ENCODE measurements at regions not wholly inside any gene's neighbourhood (a gene's known extent, or its start where the extent isn't known, plus 50 kb on each side); places are given as distances from the start of the nearest gene placed in this dataset.

GRCh38 chr1:232244426-232244825 is 385.5 kb downstream of the SIPA1L2 start:
- Histone ChIP-seq H3K4me3 (ENCODE audit: low read depth in 1 of 5, low read length in 5 of 5) (no peak overlapping the region), H3K36me3 (ENCODE audit: control insufficient read depth in 5 of 5, insufficient read depth in 5 of 5, low read length in 5 of 5) (no peaks in the 10 kb centered on the region), H3K27me3 (ENCODE audit: control insufficient read depth in 5 of 5, insufficient read depth in 4 of 5, low read length in 5 of 5) (peaks cover 0 to 4% (median 0%) of the 10 kb centered on the region in 5 donors), H3K9me3 (ENCODE audit: control insufficient read depth in 5 of 5, low read length in 5 of 5) (peaks cover 0 to 6% (median 0%) of the 10 kb centered on the region in 5 donors), H3K27ac (ENCODE audit: low read depth, low read length) (no peak overlapping the region), H3K9ac (ENCODE audit: low read length in 5 of 5) (no peak overlapping the region), H3K4me1 (ENCODE audit: control insufficient read depth in 5 of 5, insufficient read depth in 5 of 5, low read length in 5 of 5) (no peaks in the 10 kb centered on the region)

- Histone ChIP-seq H3K27ac (ENCODE audit: low read depth, low read length) (no peak overlapping the region), H3K9ac (ENCODE audit: low read length in 5 of 5) (no peak overlapping the region), H3K4me1 (ENCODE audit: control insufficient read depth in 5 of 5, insufficient read depth in 5 of 5, low read length in 5 of 5) (no peaks in the 10 kb centered on the region), H3K27me3 (ENCODE audit: control insufficient read depth in 5 of 5, insufficient read depth in 4 of 5, low read length in 5 of 5) (no peaks in the 10 kb centered on the region), H3K9me3 (ENCODE audit: control insufficient read depth in 5 of 5, low read length in 5 of 5) (peaks cover 0 to 8% (median 6%) of the 10 kb centered on the region in 5 donors), H3K36me3 (ENCODE audit: control insufficient read depth in 5 of 5, insufficient read depth in 5 of 5, low read length in 5 of 5) (no peaks in the 10 kb centered on the region), H3K4me3 (ENCODE audit: low read depth in 1 of 5, low read length in 5 of 5) (no peak overlapping the region)
These were observed 389.9 kb downstream of the SIPA1L2 start for GRCh38 chr1:232239998-232240397.

- no peak overlapping the region for H3K9ac ChIP-seq (ENCODE audit: low read length in 5 of 5)
- H3K9me3 ChIP-seq (ENCODE audit: control insufficient read depth in 5 of 5, low read length in 5 of 5) = peaks cover 0 to 8% (median 6%) of the 10 kb centered on the region in 5 donors
- H3K4me3 ChIP-seq (ENCODE audit: low read depth in 1 of 5, low read length in 5 of 5) = no peak overlapping the region
- no peaks in the 10 kb centered on the region for H3K27me3 ChIP-seq (ENCODE audit: control insufficient read depth in 5 of 5, insufficient read depth in 4 of 5, low read length in 5 of 5)
- no peaks in the 10 kb centered on the region for H3K36me3 ChIP-seq (ENCODE audit: control insufficient read depth in 5 of 5, insufficient read depth in 5 of 5, low read length in 5 of 5)
- H3K27ac ChIP-seq (ENCODE audit: low read depth, low read length) = no peak overlapping the region
- H3K4me1 ChIP-seq (ENCODE audit: control insufficient read depth in 5 of 5, insufficient read depth in 5 of 5, low read length in 5 of 5) = no peaks in the 10 kb centered on the region
These were observed 390.4 kb downstream of the SIPA1L2 start for GRCh38 chr1:232239522-232239921.

GRCh38 chr1:232238009-232238408 is 391.9 kb downstream of the SIPA1L2 start:
- H3K9ac ChIP-seq (ENCODE audit: low read length in 5 of 5) = no peak overlapping the region
- no peaks in the 10 kb centered on the region for H3K36me3 ChIP-seq (ENCODE audit: control insufficient read depth in 5 of 5, insufficient read depth in 5 of 5, low read length in 5 of 5)
- no peaks in the 10 kb centered on the region for H3K27me3 ChIP-seq (ENCODE audit: control insufficient read depth in 5 of 5, insufficient read depth in 4 of 5, low read length in 5 of 5)
- H3K27ac ChIP-seq (ENCODE audit: low read depth, low read length) = no peak overlapping the region
- no peak overlapping the region for H3K4me3 ChIP-seq (ENCODE audit: low read depth in 1 of 5, low read length in 5 of 5)
- peaks cover 0 to 8% (median 6%) of the 10 kb centered on the region in 5 donors for H3K9me3 ChIP-seq (ENCODE audit: control insufficient read depth in 5 of 5, low read length in 5 of 5)
- no peaks in the 10 kb centered on the region for H3K4me1 ChIP-seq (ENCODE audit: control insufficient read depth in 5 of 5, insufficient read depth in 5 of 5, low read length in 5 of 5)

- no peak overlapping the region for H3K9ac ChIP-seq (ENCODE audit: low read length in 5 of 5)
- H3K36me3 ChIP-seq (ENCODE audit: control insufficient read depth in 5 of 5, insufficient read depth in 5 of 5, low read length in 5 of 5) = no peaks in the 10 kb centered on the region
- peaks cover 0 to 2% (median 0%) of the 10 kb centered on the region in 5 donors for H3K27me3 ChIP-seq (ENCODE audit: control insufficient read depth in 5 of 5, insufficient read depth in 4 of 5, low read length in 5 of 5)
- no peak overlapping the region for H3K4me3 ChIP-seq (ENCODE audit: low read depth in 1 of 5, low read length in 5 of 5)
- H3K4me1 ChIP-seq (ENCODE audit: control insufficient read depth in 5 of 5, insufficient read depth in 5 of 5, low read length in 5 of 5) = peaks cover 0 to 9% (median 0%) of the 10 kb centered on the region in 5 donors
- no peaks in the 10 kb centered on the region for H3K9me3 ChIP-seq (ENCODE audit: control insufficient read depth in 5 of 5, low read length in 5 of 5)
- H3K27ac ChIP-seq (ENCODE audit: low read depth, low read length) = no peak overlapping the region
These were observed 402.6 kb downstream of the SIPA1L2 start for GRCh38 chr1:232227306-232227705.

GRCh38 chr1:232226197-232226712 is 403.7 kb downstream of the SIPA1L2 start:
- H3K4me3 ChIP-seq (ENCODE audit: low read depth in 1 of 5, low read length in 5 of 5) = no peak overlapping the region
- H3K4me1 ChIP-seq (ENCODE audit: control insufficient read depth in 5 of 5, insufficient read depth in 5 of 5, low read length in 5 of 5) = peaks cover 0 to 9% (median 0%) of the 10 kb centered on the region in 5 donors
- peaks cover 0 to 2% (median 0%) of the 10 kb centered on the region in 5 donors for H3K27me3 ChIP-seq (ENCODE audit: control insufficient read depth in 5 of 5, insufficient read depth in 4 of 5, low read length in 5 of 5)
- no peak overlapping the region for H3K9ac ChIP-seq (ENCODE audit: low read length in 5 of 5)
- no peaks in the 10 kb centered on the region for H3K9me3 ChIP-seq (ENCODE audit: control insufficient read depth in 5 of 5, low read length in 5 of 5)
- no peaks in the 10 kb centered on the region for H3K36me3 ChIP-seq (ENCODE audit: control insufficient read depth in 5 of 5, insufficient read depth in 5 of 5, low read length in 5 of 5)
- no peak overlapping the region for H3K27ac ChIP-seq (ENCODE audit: low read depth, low read length)

GRCh38 chr1:232225336-232226131 is 404.4 kb downstream of the SIPA1L2 start:
- peaks cover 0 to 9% (median 0%) of the 10 kb centered on the region in 5 donors for H3K4me1 ChIP-seq (ENCODE audit: control insufficient read depth in 5 of 5, insufficient read depth in 5 of 5, low read length in 5 of 5)
- H3K36me3 ChIP-seq (ENCODE audit: control insufficient read depth in 5 of 5, insufficient read depth in 5 of 5, low read length in 5 of 5) = no peaks in the 10 kb centered on the region

GRCh38 chr1:232223887-232224286 is 406.0 kb downstream of the SIPA1L2 start:
- Histone ChIP-seq H3K4me1 (ENCODE audit: control insufficient read depth in 5 of 5, insufficient read depth in 5 of 5, low read length in 5 of 5) (peaks cover 0 to 9% (median 0%) of the 10 kb centered on the region in 5 donors), H3K9ac (ENCODE audit: low read length in 5 of 5) (no peak overlapping the region), H3K27me3 (ENCODE audit: control insufficient read depth in 5 of 5, insufficient read depth in 4 of 5, low read length in 5 of 5) (peaks cover 0 to 2% (median 0%) of the 10 kb centered on the region in 5 donors), H3K4me3 (ENCODE audit: low read depth in 1 of 5, low read length in 5 of 5) (no peak overlapping the region), H3K27ac (ENCODE audit: low read depth, low read length) (no peak overlapping the region), H3K9me3 (ENCODE audit: control insufficient read depth in 5 of 5, low read length in 5 of 5) (no peaks in the 10 kb centered on the region), H3K36me3 (ENCODE audit: control insufficient read depth in 5 of 5, insufficient read depth in 5 of 5, low read length in 5 of 5) (no peaks in the 10 kb centered on the region)

More at GRCh38 chr1:232225336-232226131, 404.4 kb downstream of the SIPA1L2 start:
- Histone ChIP-seq H3K27ac (ENCODE audit: low read depth, low read length) (no peak overlapping the region), H3K9me3 (ENCODE audit: control insufficient read depth in 5 of 5, low read length in 5 of 5) (no peaks in the 10 kb centered on the region), H3K27me3 (ENCODE audit: control insufficient read depth in 5 of 5, insufficient read depth in 4 of 5, low read length in 5 of 5) (peaks cover 0 to 2% (median 0%) of the 10 kb centered on the region in 5 donors), H3K9ac (ENCODE audit: low read length in 5 of 5) (no peak overlapping the region), H3K4me3 (ENCODE audit: low read depth in 1 of 5, low read length in 5 of 5) (no peak overlapping the region)

- H3K4me1 ChIP-seq (ENCODE audit: control insufficient read depth in 5 of 5, insufficient read depth in 5 of 5, low read length in 5 of 5) = peaks cover 0 to 9% (median 0%) of the 10 kb centered on the region in 5 donors
- no peaks in the 10 kb centered on the region for H3K9me3 ChIP-seq (ENCODE audit: control insufficient read depth in 5 of 5, low read length in 5 of 5)
- no peak overlapping the region for H3K27ac ChIP-seq (ENCODE audit: low read depth, low read length)
- no peaks in the 10 kb centered on the region for H3K36me3 ChIP-seq (ENCODE audit: control insufficient read depth in 5 of 5, insufficient read depth in 5 of 5, low read length in 5 of 5)
- no peak overlapping the region for H3K9ac ChIP-seq (ENCODE audit: low read length in 5 of 5)
- peaks cover 0 to 2% (median 0%) of the 10 kb centered on the region in 5 donors for H3K27me3 ChIP-seq (ENCODE audit: control insufficient read depth in 5 of 5, insufficient read depth in 4 of 5, low read length in 5 of 5)
- no peak overlapping the region for H3K4me3 ChIP-seq (ENCODE audit: low read depth in 1 of 5, low read length in 5 of 5)
These were observed 406.7 kb downstream of the SIPA1L2 start for GRCh38 chr1:232223183-232223708.

GRCh38 chr1:232222614-232223013 is 407.3 kb downstream of the SIPA1L2 start:
- no peak overlapping the region for H3K27ac ChIP-seq (ENCODE audit: low read depth, low read length)
- no peaks in the 10 kb centered on the region for H3K9me3 ChIP-seq (ENCODE audit: control insufficient read depth in 5 of 5, low read length in 5 of 5)
- H3K4me1 ChIP-seq (ENCODE audit: control insufficient read depth in 5 of 5, insufficient read depth in 5 of 5, low read length in 5 of 5) = peaks cover 0 to 9% (median 0%) of the 10 kb centered on the region in 5 donors
- H3K27me3 ChIP-seq (ENCODE audit: control insufficient read depth in 5 of 5, insufficient read depth in 4 of 5, low read length in 5 of 5) = peaks cover 0 to 2% (median 0%) of the 10 kb centered on the region in 5 donors
- no peaks in the 10 kb centered on the region for H3K36me3 ChIP-seq (ENCODE audit: control insufficient read depth in 5 of 5, insufficient read depth in 5 of 5, low read length in 5 of 5)
- no peak overlapping the region for H3K4me3 ChIP-seq (ENCODE audit: low read depth in 1 of 5, low read length in 5 of 5)
- no peak overlapping the region for H3K9ac ChIP-seq (ENCODE audit: low read length in 5 of 5)
